OCI-LY7 (cell line): ENCODE measurements at regions not wholly inside any gene's neighbourhood (a gene's known extent, or its start where the extent isn't known, plus 50 kb on each side); places are given as distances from the start of the nearest gene placed in this dataset.

Source experiments
- BruUV-seq: library from RNA; stranded (reverse); fragments of 400-500 nt; replicated peaks from 2 replicates; lab custom pipeline; 2021; lab: Mats Ljungman, UMichigan
- CTCF ChIA-PET: fragments of 300-600 bp; sonication (Branson Sonifier 250); formaldehyde crosslinking; loops from one replicate; lab custom pipeline; 2022; ENCODE audit warnings: antibody characterized with exemption; ENCODE audit not compliant: unreplicated experiment; lab: Charles Lee
- POLR2A ChIA-PET: fragments of 300-600 bp; sonication (Branson Sonifier 250); formaldehyde crosslinking; loops from one replicate; lab custom pipeline; 2022; ENCODE audit warnings: antibody characterized with exemption; lab: Charles Lee
- DNase-seq: peaks from one replicate; pipeline ENCODE4 v3.0.0-alpha.2; 2015; ENCODE audit warnings: low spot score
- H2AFZ ChIP-seq: fragments of 200-600 bp; sonication (generic), shearing (Covaris generic); 2 replicates; pipeline ENCODE4 v1.6.1; 2014; ENCODE audit warnings: mild to moderate bottlenecking, antibody characterized with exemption, low read length, moderate library complexity
- H3K27ac ChIP-seq: fragments of 200-600 bp; sonication (generic); 2 replicates; pipeline ENCODE4 v1.5.1; 2014; ENCODE audit warnings: mixed run types, low read depth, mild to moderate bottlenecking, moderate library complexity, low read length, inconsistent platforms; ENCODE audit not compliant: poor library complexity, severe bottlenecking
- H3K36me3 ChIP-seq: fragments of 200-600 bp; sonication (generic); 2 replicates; pipeline ENCODE4 v1.6.1; 2014; ENCODE audit warnings: mild to moderate bottlenecking, antibody characterized with exemption, low read length, moderate library complexity, mixed read lengths; ENCODE audit not compliant: insufficient read depth
- H3K4me1 ChIP-seq: fragments of 200-600 bp; sonication (generic); 2 replicates; pipeline ENCODE4 v1.5.1; 2014; ENCODE audit warnings: mild to moderate bottlenecking, low read length; ENCODE audit not compliant: insufficient read depth, poor library complexity, severe bottlenecking
- H3K4me2 ChIP-seq: fragments of 200-600 bp; sonication (generic); 2 replicates; pipeline ENCODE4 v1.6.1; 2014; ENCODE audit warnings: mild to moderate bottlenecking, low read length
- H3K4me3 ChIP-seq: fragments of 200-600 bp; sonication (generic); 2 replicates; pipeline ENCODE4 v1.5.1; 2014; ENCODE audit warnings: mild to moderate bottlenecking, low read depth, low read length; ENCODE audit not compliant: poor library complexity, severe bottlenecking
- H3K79me2 ChIP-seq: fragments of 200-600 bp; sonication (generic); 2 replicates; pipeline ENCODE4 v1.6.1; 2016; ENCODE audit warnings: low read depth, mild to moderate bottlenecking, low read length, moderate library complexity, mixed read lengths; ENCODE audit not compliant: insufficient read depth
- H3K9me2 ChIP-seq: fragments of 200-600 bp; sonication (generic); 2 replicates; pipeline ENCODE4 v1.6.1; 2016; ENCODE audit warnings: mild to moderate bottlenecking, low read length, mixed read lengths; ENCODE audit not compliant: insufficient read depth
- H3K9me3 ChIP-seq: fragments of 200-600 bp; sonication (generic); 2 replicates; pipeline ENCODE4 v1.6.1; 2014; ENCODE audit warnings: mild to moderate bottlenecking, mixed run types, low read length, mixed read lengths
- H4K20me1 ChIP-seq: fragments of 200-600 bp; sonication (generic); 2 replicates; pipeline ENCODE4 v1.6.1; 2014; ENCODE audit warnings: mild to moderate bottlenecking, antibody characterized with exemption, low read length, moderate library complexity, mixed read lengths; ENCODE audit not compliant: insufficient read depth
- EZH2phosphoT487 ChIP-seq: fragments of 200-600 bp; sonication (generic); IDR thresholded peaks from 2 replicates; pipeline ENCODE4 v1.6.1; 2018; ENCODE audit warnings: low read depth, borderline replicate concordance, mild to moderate bottlenecking, mixed run types, antibody characterized with exemption, low read length, moderate library complexity, mixed read lengths
- intact Hi-C: fragments of 100-400 bp; cut with micrococcal nuclease; formaldehyde crosslinking; loops from one replicate; pipeline ENCODE4 v1.10.0; 2022; ENCODE audit not compliant: unreplicated experiment
- TF ChIP-seq, protein P1 (sequence below): fragments of 200-600 bp; sonication (generic); conservative IDR thresholded peaks from 2 replicates; pipeline ENCODE4 v1.5.1; 2014; ENCODE audit warnings: mild to moderate bottlenecking, antibody characterized with exemption, low read length, moderate library complexity, mixed read lengths

DNA sequence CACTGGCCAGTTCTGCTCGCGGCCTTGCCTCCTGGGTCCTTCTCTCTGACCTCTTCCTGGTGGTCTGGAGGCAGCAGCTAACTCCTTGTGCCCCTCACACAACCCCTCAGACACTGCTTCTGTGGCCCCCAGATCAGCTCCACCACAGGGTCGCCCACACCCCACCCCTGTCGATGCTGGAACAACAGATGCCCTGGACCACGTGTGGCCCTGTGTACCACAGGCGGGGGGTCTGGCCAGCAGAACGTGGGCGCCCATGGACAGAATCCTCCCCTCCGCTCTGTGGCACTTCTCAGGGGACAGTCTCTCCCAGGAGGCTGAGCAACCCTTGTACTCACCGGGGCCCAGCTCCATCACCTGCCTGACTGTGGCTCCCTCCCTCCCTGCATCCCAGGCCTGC is 245.6 kb downstream of the NDUFA10 start:
- ChIA-PET POLR2A (no interaction called here), CTCF (interaction anchor here (0.5 kb wide), 1 partner anchor 261 kb away, joined by 3 read pairs; no protein-coding TSS in a partner anchor)
- BruUV-seq = no TSS peak
- H3K79me2 ChIP-seq = no peaks in the 10 kb centered on the region
- intact Hi-C loops = no loop called here
- H2AFZ ChIP-seq = no peak overlapping the region
- no peak overlapping the region for H3K4me3 ChIP-seq
- H3K4me2 ChIP-seq = no peak overlapping the region
- no peak for TF ChIP-seq EZH2phosphoT487
- TF ChIP-seq, protein P1, sequence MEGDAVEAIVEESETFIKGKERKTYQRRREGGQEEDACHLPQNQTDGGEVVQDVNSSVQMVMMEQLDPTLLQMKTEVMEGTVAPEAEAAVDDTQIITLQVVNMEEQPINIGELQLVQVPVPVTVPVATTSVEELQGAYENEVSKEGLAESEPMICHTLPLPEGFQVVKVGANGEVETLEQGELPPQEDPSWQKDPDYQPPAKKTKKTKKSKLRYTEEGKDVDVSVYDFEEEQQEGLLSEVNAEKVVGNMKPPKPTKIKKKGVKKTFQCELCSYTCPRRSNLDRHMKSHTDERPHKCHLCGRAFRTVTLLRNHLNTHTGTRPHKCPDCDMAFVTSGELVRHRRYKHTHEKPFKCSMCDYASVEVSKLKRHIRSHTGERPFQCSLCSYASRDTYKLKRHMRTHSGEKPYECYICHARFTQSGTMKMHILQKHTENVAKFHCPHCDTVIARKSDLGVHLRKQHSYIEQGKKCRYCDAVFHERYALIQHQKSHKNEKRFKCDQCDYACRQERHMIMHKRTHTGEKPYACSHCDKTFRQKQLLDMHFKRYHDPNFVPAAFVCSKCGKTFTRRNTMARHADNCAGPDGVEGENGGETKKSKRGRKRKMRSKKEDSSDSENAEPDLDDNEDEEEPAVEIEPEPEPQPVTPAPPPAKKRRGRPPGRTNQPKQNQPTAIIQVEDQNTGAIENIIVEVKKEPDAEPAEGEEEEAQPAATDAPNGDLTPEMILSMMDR = no peak
- no peaks in the 10 kb centered on the region for H3K36me3 ChIP-seq
- H4K20me1 ChIP-seq = no peaks in the 10 kb centered on the region
- H3K9me2 ChIP-seq = no peaks in the 10 kb centered on the region
- H3K4me1 ChIP-seq = no peaks in the 10 kb centered on the region
- no peaks in the 10 kb centered on the region for H3K9me3 ChIP-seq
- H3K27ac ChIP-seq = no peak overlapping the region
- no peak for DNase-seq

DNA sequence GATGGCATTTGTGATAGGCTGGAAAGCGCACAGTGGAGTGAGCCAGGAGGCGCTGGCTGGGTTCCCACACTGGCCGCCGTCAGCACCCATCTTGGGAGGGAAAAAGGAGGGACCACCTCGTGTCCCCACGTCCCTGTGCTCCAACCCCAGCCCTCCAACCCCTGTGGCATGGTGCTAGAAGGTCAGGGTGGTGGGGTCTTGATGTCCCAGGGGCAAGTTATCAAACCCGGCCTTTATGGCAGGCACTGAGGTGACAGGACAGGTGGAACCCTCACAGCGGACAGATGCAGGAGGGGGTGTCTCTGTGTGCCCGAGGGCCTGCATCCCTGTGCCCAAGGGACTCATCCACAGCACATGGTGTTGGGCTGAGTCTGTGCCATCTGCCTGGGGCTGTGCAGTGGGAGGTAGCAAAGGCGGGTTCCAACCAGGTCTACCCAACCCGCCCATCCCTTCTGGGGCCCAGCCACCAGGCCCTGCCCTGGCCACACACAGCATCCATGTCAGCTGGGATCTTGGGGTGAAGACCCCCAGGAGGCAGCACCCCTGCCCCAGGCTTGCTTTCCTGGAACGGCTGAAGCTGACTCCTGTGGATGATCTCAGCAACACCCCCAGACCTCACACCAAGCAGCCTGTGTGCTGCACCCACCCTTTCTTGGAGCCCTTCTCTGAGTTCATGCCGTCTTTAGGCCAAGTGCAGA is 246.1 kb downstream of the NDUFA10 start:
- intact Hi-C loops = no loop called here
- no TSS peak for BruUV-seq
- DNase-seq = no peak

More for the DNA sequence above, 246.1 kb downstream of the NDUFA10 start:
- no peaks in the 10 kb centered on the region for H3K9me2 ChIP-seq
- H3K27ac ChIP-seq = no peak overlapping the region
- H3K9me3 ChIP-seq = no peaks in the 10 kb centered on the region
- no peak overlapping the region for H2AFZ ChIP-seq
- H3K4me3 ChIP-seq = no peak overlapping the region
- ChIA-PET POLR2A (interaction anchor here (0.5 kb wide), 1 partner anchor 242 kb away, joined by 3 read pairs; no protein-coding TSS in a partner anchor), CTCF (interaction anchor here (0.5 kb wide), 1 partner anchor 261 kb away, joined by 3 read pairs; no protein-coding TSS in a partner anchor)
- H4K20me1 ChIP-seq = no peaks in the 10 kb centered on the region
- H3K79me2 ChIP-seq = no peaks in the 10 kb centered on the region
- no peaks in the 10 kb centered on the region for H3K4me1 ChIP-seq
- no peak overlapping the region for H3K4me2 ChIP-seq
- H3K36me3 ChIP-seq = no peaks in the 10 kb centered on the region
- TF ChIP-seq, protein P1 = no peak
- TF ChIP-seq EZH2phosphoT487 = no peak
